ENCODE measurements at regions not wholly inside any gene's neighbourhood (a gene's known extent, or its start where the extent isn't known, plus 50 kb on each side); places are given as distances from the start of the nearest gene placed in this dataset.
"Not testable (repeated sequence)": the region's sequence is repeated elsewhere in the genome, so short reads cannot be mapped to it uniquely, and the experiment has no call there.

DNA sequence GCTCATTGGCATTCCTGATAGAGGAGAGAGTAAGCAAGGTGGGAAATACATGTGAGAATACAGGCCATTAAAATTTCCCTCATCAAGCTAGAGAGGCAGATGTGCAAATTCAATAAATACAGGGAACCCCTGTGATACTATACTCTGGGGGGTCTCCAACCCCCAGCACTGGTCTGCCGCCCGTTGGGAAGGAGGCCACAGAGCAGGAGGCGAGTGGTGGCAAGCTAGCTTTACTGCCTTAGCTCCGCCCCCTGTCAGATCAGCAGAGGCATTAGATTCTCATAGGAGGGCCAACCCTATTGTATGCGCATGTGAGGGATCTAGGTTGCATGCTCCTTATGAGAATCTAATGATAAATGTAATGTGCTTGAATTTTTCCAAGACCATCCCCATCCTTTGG is 97.1 kb upstream of the PLSCR5 start:
- Histone ChIP-seq H4K91ac (ENCODE audit: low read depth, low read length, poor library complexity) (no peak overlapping the region), H3K4me2 (ENCODE audit: insufficient read depth, low read length, poor library complexity, severe bottlenecking) (no peak overlapping the region), H3K4me3 (ENCODE audit: low read length in 2 of 2) (no peak overlapping the region), H3K9ac (ENCODE audit: low read depth, low read length, poor library complexity) (no peak overlapping the region), H3K79me1 (ENCODE audit: low read depth, low read length) (no peaks in the 10 kb centered on the region), H3K14ac (ENCODE audit: low read length) (no peak overlapping the region), H3K27ac (replicated peaks; ENCODE audit: low read length) (no peak overlapping the region), H2BK15ac (ENCODE audit: low read length) (no peak overlapping the region), H3K9me3 (replicated peaks in 1 of 2; ENCODE audit: control insufficient read depth in 2 of 2, insufficient read depth in 1 of 2, low read depth in 1 of 2, low read length in 2 of 2) (no peaks in the 10 kb centered on the region), H4K8ac (ENCODE audit: low read depth, low read length) (no peak overlapping the region), H2BK120ac (ENCODE audit: low read depth, low read length) (no peak overlapping the region), H3K27me3 (ENCODE audit: control insufficient read depth in 3 of 3, insufficient read depth in 3 of 3, low read depth in 1 of 3, low read length in 3 of 3) (no peaks in the 10 kb centered on the region), H3K4ac (ENCODE audit: low read length) (no peak overlapping the region), H3K4me1 (ENCODE audit: control insufficient read depth in 2 of 2, insufficient read depth in 1 of 2, low read depth in 1 of 2, low read length in 2 of 2) (no peaks in the 10 kb centered on the region), H2AFZ (ENCODE audit: low read length) (no peak overlapping the region), H2BK12ac (ENCODE audit: low read length) (no peak overlapping the region), H3K18ac (ENCODE audit: low read length) (no peak overlapping the region), H3K36me3 (replicated peaks in 1 of 2; ENCODE audit: control insufficient read depth in 2 of 2, insufficient read depth in 2 of 2, low read length in 2 of 2) (no peaks in the 10 kb centered on the region), H3K23ac (ENCODE audit: low read depth, low read length, poor library complexity) (no peak overlapping the region), H2BK5ac (ENCODE audit: low read length) (no peak overlapping the region), H2AK5ac (ENCODE audit: low read depth, low read length) (no peak overlapping the region)
- DNase-seq (ENCODE audit: low spot score) = no peak
- WGBS, 2 donors (ENCODE audit: extremely low coverage in 2 of 2, insufficient read length in 2 of 2, insufficient replicate concordance in 1 of 2) = no CpG with 5 or more reads among the region's 5 CpGs

DNA sequence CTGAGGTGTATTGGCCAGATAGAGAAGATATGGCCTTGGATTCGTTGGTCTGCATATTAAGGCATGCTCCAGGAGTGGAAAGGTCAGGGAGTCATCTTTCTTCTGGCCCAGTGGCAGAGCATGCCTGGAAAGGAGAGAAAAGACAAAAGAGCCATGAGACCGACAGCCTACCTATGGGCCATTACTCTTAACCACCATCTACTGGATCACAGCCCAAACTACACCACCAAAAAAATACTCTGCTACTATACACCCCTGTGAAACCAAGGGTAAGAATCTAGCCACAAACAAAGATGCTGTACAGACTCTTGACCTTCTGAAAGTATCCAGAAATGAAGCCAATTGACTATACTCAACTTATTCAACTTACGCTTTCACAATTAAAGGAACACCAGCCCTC is 96.1 kb upstream of the PLSCR5 start:
- no peaks in the 10 kb centered on the region for H3K79me1 ChIP-seq (ENCODE audit: low read depth, low read length)
- H3K27ac ChIP-seq (replicated peaks; ENCODE audit: low read length) = no peak overlapping the region
- H3K9me3 ChIP-seq (replicated peaks in 1 of 2; ENCODE audit: control insufficient read depth in 2 of 2, insufficient read depth in 1 of 2, low read depth in 1 of 2, low read length in 2 of 2) = no peaks in the 10 kb centered on the region
- no peak overlapping the region for H3K4ac ChIP-seq (ENCODE audit: low read length)
- no peak overlapping the region for H2BK5ac ChIP-seq (ENCODE audit: low read length)
- no peak for DNase-seq (ENCODE audit: low spot score)
- H3K18ac ChIP-seq (ENCODE audit: low read length) = no peak overlapping the region
- H4K8ac ChIP-seq (ENCODE audit: low read depth, low read length) = no peak overlapping the region
- no peak overlapping the region for H4K91ac ChIP-seq (ENCODE audit: low read depth, low read length, poor library complexity)
- no CpG with 5 or more reads among the region's 3 CpGs for WGBS, 2 donors (ENCODE audit: extremely low coverage in 2 of 2, insufficient read length in 2 of 2, insufficient replicate concordance in 1 of 2)
- no peak overlapping the region for H2AFZ ChIP-seq (ENCODE audit: low read length)
- H3K9ac ChIP-seq (ENCODE audit: low read depth, low read length, poor library complexity) = no peak overlapping the region
- H2BK12ac ChIP-seq (ENCODE audit: low read length) = no peak overlapping the region
- no peak overlapping the region for H3K4me3 ChIP-seq (ENCODE audit: low read length in 2 of 2)
- no peak overlapping the region for H2BK120ac ChIP-seq (ENCODE audit: low read depth, low read length)
- no peaks in the 10 kb centered on the region for H3K4me1 ChIP-seq (ENCODE audit: control insufficient read depth in 2 of 2, insufficient read depth in 1 of 2, low read depth in 1 of 2, low read length in 2 of 2)
- no peak overlapping the region for H3K14ac ChIP-seq (ENCODE audit: low read length)
- no peaks in the 10 kb centered on the region for H3K27me3 ChIP-seq (ENCODE audit: control insufficient read depth in 3 of 3, insufficient read depth in 3 of 3, low read depth in 1 of 3, low read length in 3 of 3)
- H2AK5ac ChIP-seq (ENCODE audit: low read depth, low read length) = no peak overlapping the region
- H3K36me3 ChIP-seq (replicated peaks in 1 of 2; ENCODE audit: control insufficient read depth in 2 of 2, insufficient read depth in 2 of 2, low read length in 2 of 2) = no peaks in the 10 kb centered on the region
- H2BK15ac ChIP-seq (ENCODE audit: low read length) = no peak overlapping the region
- H3K4me2 ChIP-seq (ENCODE audit: insufficient read depth, low read length, poor library complexity, severe bottlenecking) = no peak overlapping the region
- H3K23ac ChIP-seq (ENCODE audit: low read depth, low read length, poor library complexity) = no peak overlapping the region

DNA sequence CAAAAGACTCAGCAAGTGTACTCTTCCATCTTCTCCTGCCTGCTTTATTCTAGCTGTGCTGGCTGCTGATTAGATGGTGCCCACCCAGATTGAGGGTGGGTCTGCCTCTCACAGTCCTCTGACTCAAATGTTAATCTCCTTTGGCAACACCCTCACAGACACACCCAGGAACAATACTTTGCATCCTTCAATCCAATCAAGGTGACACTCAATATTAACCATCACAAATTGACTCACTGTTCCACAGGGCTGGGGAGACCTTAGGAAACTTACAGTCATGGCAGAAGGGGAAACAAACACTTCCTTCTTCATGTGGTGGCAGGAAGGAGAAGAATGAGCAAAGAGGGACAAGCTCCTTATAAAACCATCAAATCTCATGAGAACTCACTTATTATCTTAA is 94.9 kb upstream of the PLSCR5 start:
- not testable (repeated sequence) for H4K8ac ChIP-seq (ENCODE audit: low read depth, low read length); H4K91ac ChIP-seq (ENCODE audit: low read depth, low read length, poor library complexity); H2BK12ac ChIP-seq (ENCODE audit: low read length); H3K27ac ChIP-seq (replicated peaks; ENCODE audit: low read length); DNase-seq (ENCODE audit: low spot score); H3K4ac ChIP-seq (ENCODE audit: low read length); H3K4me1 ChIP-seq (ENCODE audit: control insufficient read depth in 2 of 2, insufficient read depth in 1 of 2, low read depth in 1 of 2, low read length in 2 of 2); H3K79me1 ChIP-seq (ENCODE audit: low read depth, low read length); H2AK5ac ChIP-seq (ENCODE audit: low read depth, low read length); H3K9me3 ChIP-seq (replicated peaks in 1 of 2; ENCODE audit: control insufficient read depth in 2 of 2, insufficient read depth in 1 of 2, low read depth in 1 of 2, low read length in 2 of 2); H3K4me2 ChIP-seq (ENCODE audit: insufficient read depth, low read length, poor library complexity, severe bottlenecking); H3K27me3 ChIP-seq (ENCODE audit: control insufficient read depth in 3 of 3, insufficient read depth in 3 of 3, low read depth in 1 of 3, low read length in 3 of 3); H3K23ac ChIP-seq (ENCODE audit: low read depth, low read length, poor library complexity); H2AFZ ChIP-seq (ENCODE audit: low read length); H2BK15ac ChIP-seq (ENCODE audit: low read length); H3K4me3 ChIP-seq (ENCODE audit: low read length in 2 of 2); H3K9ac ChIP-seq (ENCODE audit: low read depth, low read length, poor library complexity); H3K14ac ChIP-seq (ENCODE audit: low read length); H3K18ac ChIP-seq (ENCODE audit: low read length); H2BK5ac ChIP-seq (ENCODE audit: low read length); H3K36me3 ChIP-seq (replicated peaks in 1 of 2; ENCODE audit: control insufficient read depth in 2 of 2, insufficient read depth in 2 of 2, low read length in 2 of 2); H2BK120ac ChIP-seq (ENCODE audit: low read depth, low read length)

DNA sequence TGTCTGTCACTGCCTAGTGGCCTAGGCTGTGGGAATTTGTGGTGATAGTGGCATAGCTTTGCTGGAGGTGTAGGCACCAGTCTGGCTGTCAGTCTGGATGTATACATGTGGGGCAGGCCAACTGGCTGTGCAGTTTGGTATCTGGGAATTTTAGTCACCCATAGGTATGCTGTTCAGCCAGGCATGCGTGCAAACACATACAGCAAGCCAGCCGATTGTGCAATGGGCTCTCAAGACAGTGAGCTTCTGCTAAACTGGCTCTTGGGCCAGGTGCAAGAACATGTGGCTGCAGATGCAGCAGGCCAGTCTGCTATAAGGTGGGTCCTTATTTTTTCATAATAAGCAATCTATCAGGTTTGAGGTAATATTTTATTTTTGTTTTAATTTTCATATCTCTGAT is 87.1 kb upstream of the PLSCR5 start:
- no peak overlapping the region for H2BK120ac ChIP-seq (ENCODE audit: low read depth, low read length)
- WGBS, 2 donors (ENCODE audit: extremely low coverage in 2 of 2, insufficient read length in 2 of 2, insufficient replicate concordance in 1 of 2) = no CpG with 5 or more reads among the region's 2 CpGs
- H3K4me2 ChIP-seq (ENCODE audit: insufficient read depth, low read length, poor library complexity, severe bottlenecking) = no peak overlapping the region
- no peak for DNase-seq (ENCODE audit: low spot score)
- no peak overlapping the region for H2BK15ac ChIP-seq (ENCODE audit: low read length)
- H2AK5ac ChIP-seq (ENCODE audit: low read depth, low read length) = no peak overlapping the region
- no peak overlapping the region for H3K27ac ChIP-seq (replicated peaks; ENCODE audit: low read length)
- H3K27me3 ChIP-seq (ENCODE audit: control insufficient read depth in 3 of 3, insufficient read depth in 3 of 3, low read depth in 1 of 3, low read length in 3 of 3) = no peaks in the 10 kb centered on the region
- no peak overlapping the region for H3K23ac ChIP-seq (ENCODE audit: low read depth, low read length, poor library complexity)
- no peak overlapping the region for H3K14ac ChIP-seq (ENCODE audit: low read length)
- no peaks in the 10 kb centered on the region for H3K9me3 ChIP-seq (replicated peaks in 1 of 2; ENCODE audit: control insufficient read depth in 2 of 2, insufficient read depth in 1 of 2, low read depth in 1 of 2, low read length in 2 of 2)
- no peaks in the 10 kb centered on the region for H3K4me1 ChIP-seq (ENCODE audit: control insufficient read depth in 2 of 2, insufficient read depth in 1 of 2, low read depth in 1 of 2, low read length in 2 of 2)
- H4K91ac ChIP-seq (ENCODE audit: low read depth, low read length, poor library complexity) = no peak overlapping the region
- H2AFZ ChIP-seq (ENCODE audit: low read length) = no peak overlapping the region
- no peak overlapping the region for H3K4ac ChIP-seq (ENCODE audit: low read length)
- no peaks in the 10 kb centered on the region for H3K36me3 ChIP-seq (replicated peaks in 1 of 2; ENCODE audit: control insufficient read depth in 2 of 2, insufficient read depth in 2 of 2, low read length in 2 of 2)
- H2BK5ac ChIP-seq (ENCODE audit: low read length) = no peak overlapping the region
- H3K79me1 ChIP-seq (ENCODE audit: low read depth, low read length) = no peaks in the 10 kb centered on the region
- H3K4me3 ChIP-seq (ENCODE audit: low read length in 2 of 2) = no peak overlapping the region
- H4K8ac ChIP-seq (ENCODE audit: low read depth, low read length) = no peak overlapping the region
- no peak overlapping the region for H2BK12ac ChIP-seq (ENCODE audit: low read length)
- no peak overlapping the region for H3K9ac ChIP-seq (ENCODE audit: low read depth, low read length, poor library complexity)
- no peak overlapping the region for H3K18ac ChIP-seq (ENCODE audit: low read length)
